GM12872 (cell line): ENCODE measurements at regions not wholly inside any gene's neighbourhood (a gene's known extent, or its start where the extent isn't known, plus 50 kb on each side); places are given as distances from the start of the nearest gene placed in this dataset.

Source experiments
- CTCF ChIP-seq: IDR thresholded peaks from 3 replicates; pipeline ENCODE4 v1.5.1; 2011; ENCODE audit warnings: low read depth, mild to moderate bottlenecking, low read length, moderate library complexity; ENCODE audit not compliant: insufficient read depth

- no peak for TF ChIP-seq CTCF
These were observed 413.9 kb upstream of the MDFIC2 start for GRCh38 chr3:70726096-70726938.

- no peak for TF ChIP-seq CTCF
These were observed 409.6 kb upstream of the MDFIC2 start for GRCh38 chr3:70722018-70722417.

- no peak for TF ChIP-seq CTCF
These were observed 404.4 kb upstream of the MDFIC2 start for GRCh38 chr3:70716832-70717231.

GRCh38 chr3:70712449-70713082, 400.1 kb upstream of the MDFIC2 start:
- TF ChIP-seq CTCF = no peak

- no peak for TF ChIP-seq CTCF
These were observed 391.1 kb upstream of the MDFIC2 start for GRCh38 chr3:70703305-70704102.

GRCh38 chr3:70702132-70702531, 389.7 kb upstream of the MDFIC2 start:
- no peak for TF ChIP-seq CTCF

- no peak for TF ChIP-seq CTCF
These were observed 372.3 kb upstream of the MDFIC2 start for GRCh38 chr3:70684701-70685100.
